SU-DHL-6 (cell line): ENCODE measurements at regions not wholly inside any gene's neighbourhood (a gene's known extent, or its start where the extent isn't known, plus 50 kb on each side); places are given as distances from the start of the nearest gene placed in this dataset.

Source experiments
- CTCF ChIP-seq: fragments of 200-600 bp; sonication (generic); IDR thresholded peaks from one replicate; pipeline ENCODE4 v1.5.1; 2017; ENCODE audit warnings: antibody characterized with exemption, mild to moderate bottlenecking, low read length, moderate library complexity; ENCODE audit not compliant: insufficient read depth, poor library complexity, severe bottlenecking
- EZH2phosphoT487 ChIP-seq: fragments of 200-600 bp; sonication (generic), shearing (Covaris generic); conservative IDR thresholded peaks from 2 replicates; pipeline ENCODE4 v1.6.1; 2018; ENCODE audit warnings: mild to moderate bottlenecking, antibody characterized with exemption, low read length, moderate library complexity, mixed read lengths

- TF ChIP-seq CTCF (no peak), EZH2phosphoT487 (no peak)
Measured at GRCh38 chr1:50342525-50342924, 80.7 kb downstream of the DMRTA2 start.
